VCaP (cell line): ENCODE measurements at regions not wholly inside any gene's neighbourhood (a gene's known extent, or its start where the extent isn't known, plus 50 kb on each side); places are given as distances from the start of the nearest gene placed in this dataset.

Experiments used
- H3K27ac ChIP-seq: fragments of 450-650 bp; 2 replicates; pipeline ENCODE4 v1.5.1; 2017
- CTCF ChIP-seq: fragments of 450-650 bp; conservative IDR thresholded peaks from 2 replicates; pipeline ENCODE4 v1.5.1; 2017; ENCODE audit warnings: mild to moderate bottlenecking, moderate library complexity

- no peak for TF ChIP-seq CTCF
- H3K27ac ChIP-seq, result no peak overlapping the region
Observed at GRCh38 chr3:176906046-176906905, 291.0 kb downstream of the TBL1XR1 start.

GRCh38 chr3:176905331-176905730 is 292.0 kb downstream of the TBL1XR1 start:
- no peak for TF ChIP-seq CTCF
- no peak overlapping the region for H3K27ac ChIP-seq

DNA sequence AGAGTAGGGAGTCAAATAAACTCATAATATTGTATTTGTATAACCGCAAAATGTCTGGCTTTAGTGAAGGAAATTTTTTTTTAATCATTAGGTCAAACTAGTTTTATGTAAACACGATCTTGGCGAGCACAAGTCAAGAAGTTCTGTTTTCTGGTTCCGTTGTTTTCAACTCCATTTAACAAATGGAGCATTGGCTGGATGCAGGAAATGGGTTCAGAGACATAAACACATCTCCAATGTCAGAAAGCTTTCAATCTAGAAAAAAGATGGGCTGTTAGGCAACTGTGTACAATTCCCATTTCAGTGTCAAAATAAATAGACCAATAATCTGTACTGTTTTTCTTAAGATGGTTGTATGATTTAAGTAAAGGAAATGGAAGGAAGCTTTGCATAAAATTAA is 292.8 kb downstream of the TBL1XR1 start:
- no peak for TF ChIP-seq CTCF
- no peak overlapping the region for H3K27ac ChIP-seq

DNA sequence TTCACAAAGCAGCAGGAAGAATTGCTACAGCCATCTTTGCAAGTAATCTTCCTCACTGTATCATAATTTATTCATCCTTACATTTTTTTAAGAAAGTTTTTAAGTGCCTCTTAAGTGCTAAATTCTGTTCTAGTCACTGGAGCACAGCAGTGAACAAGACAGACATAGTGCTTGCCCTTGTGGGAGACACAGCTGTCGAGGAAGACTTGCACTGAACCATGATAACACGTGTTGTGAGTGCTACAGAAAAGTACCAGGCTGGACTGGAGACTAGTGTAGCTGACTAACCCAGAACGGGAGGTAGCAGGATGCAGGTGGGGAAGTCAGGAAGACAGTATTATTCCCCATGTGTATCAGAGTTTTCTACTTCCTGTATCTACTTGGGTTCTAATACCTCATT is 300.6 kb downstream of the TBL1XR1 start:
- H3K27ac ChIP-seq, result no peak overlapping the region
- TF ChIP-seq CTCF, result no peak

- H3K27ac ChIP-seq, result no peak overlapping the region
- no peak for TF ChIP-seq CTCF
Observed at GRCh38 chr3:176896165-176896564, 301.1 kb downstream of the TBL1XR1 start.

DNA sequence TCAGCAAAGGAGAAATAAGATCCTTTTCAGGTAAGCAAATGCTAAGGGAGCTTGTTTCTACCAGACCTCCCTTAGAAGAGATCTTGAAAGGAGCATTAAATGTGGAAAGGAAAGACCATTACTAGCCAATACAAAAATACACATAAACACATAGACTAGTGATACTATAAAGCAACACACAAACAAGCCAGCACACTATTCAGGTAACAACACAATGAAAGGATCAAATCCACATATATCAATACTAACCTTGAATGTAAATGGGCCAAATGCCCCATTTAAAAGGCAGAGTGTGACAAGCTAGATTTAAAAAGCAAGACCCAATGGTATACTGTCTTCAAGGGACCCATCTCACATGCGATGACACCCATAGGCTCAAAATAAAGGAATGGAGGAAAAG is 317.6 kb downstream of the TBL1XR1 start:
- TF ChIP-seq CTCF, result no peak
- no peak overlapping the region for H3K27ac ChIP-seq

DNA sequence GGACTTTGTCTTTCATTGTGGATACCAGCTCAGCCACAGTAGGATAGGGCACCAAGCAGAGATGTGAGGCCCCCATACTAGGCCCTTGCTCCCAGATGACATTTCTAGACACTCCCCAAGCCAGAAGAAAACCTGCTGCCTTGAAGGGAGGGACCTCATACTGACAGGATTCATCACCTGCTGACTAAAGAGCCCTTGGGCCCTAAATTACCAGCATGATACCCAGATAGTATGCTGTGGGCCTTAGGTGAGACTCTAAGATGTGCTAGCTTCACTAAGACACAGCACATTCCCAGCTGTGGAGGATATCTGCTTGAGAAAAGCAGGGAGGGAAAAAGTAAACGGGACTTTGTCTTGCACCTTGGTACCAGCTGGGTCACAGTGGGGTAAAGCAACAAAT is 324.0 kb downstream of the TBL1XR1 start:
- H3K27ac ChIP-seq, result no peak overlapping the region
- no peak for TF ChIP-seq CTCF
